Karpas-422 (cell line): ENCODE measurements at regions not wholly inside any gene's neighbourhood (a gene's known extent, or its start where the extent isn't known, plus 50 kb on each side); places are given as distances from the start of the nearest gene placed in this dataset.

Experiments
- DNase-seq: peaks from one replicate; pipeline ENCODE4 v3.0.0-alpha.2; 2015
- H2AFZ ChIP-seq: fragments of 200-600 bp; sonication (generic); 2 replicates; pipeline ENCODE4 v1.6.1; 2014; ENCODE audit warnings: antibody characterized with exemption, low read length, mixed read lengths
- H3K27ac ChIP-seq: fragments of 200-600 bp; sonication (generic); 2 replicates; pipeline ENCODE4 v1.5.1; 2014; ENCODE audit warnings: mild to moderate bottlenecking, low read length, moderate library complexity
- H3K27me3 ChIP-seq: fragments of 200-600 bp; sonication (generic); 2 replicates; pipeline ENCODE4 v1.6.1; 2014; ENCODE audit warnings: low read length, mixed read lengths
- H3K36me3 ChIP-seq: fragments of 200-600 bp; sonication (generic); 2 replicates; pipeline ENCODE4 v1.6.1; 2014; ENCODE audit warnings: low read length, mixed read lengths; ENCODE audit not compliant: insufficient read depth
- H3K4me1 ChIP-seq: fragments of 200-600 bp; sonication (generic); 2 replicates; pipeline ENCODE4 v1.6.1; 2014; ENCODE audit warnings: mild to moderate bottlenecking, low read length, mixed read lengths
- H3K4me2 ChIP-seq: fragments of 200-600 bp; sonication (generic); 2 replicates; pipeline ENCODE4 v1.6.1; 2014; ENCODE audit warnings: low read length, low read depth, mild to moderate bottlenecking; ENCODE audit not compliant: poor library complexity, severe bottlenecking
- H3K4me3 ChIP-seq: fragments of 200-600 bp; sonication (generic); 2 replicates; pipeline ENCODE4 v1.5.1; 2014; ENCODE audit warnings: mild to moderate bottlenecking, antibody characterized with exemption, low read length, mixed read lengths
- H3K79me2 ChIP-seq: fragments of 200-600 bp; sonication (generic); 2 replicates; pipeline ENCODE4 v1.6.1; 2014; ENCODE audit warnings: mild to moderate bottlenecking, low read length, mixed read lengths
- H3K9ac ChIP-seq: fragments of 200-600 bp; sonication (generic); 2 replicates; pipeline ENCODE4 v1.6.0; 2014; ENCODE audit warnings: low read length
- H3K9me2 ChIP-seq: fragments of 200-600 bp; sonication (generic), shearing (Covaris generic); replicated peaks from 2 replicates; pipeline ENCODE4 v1.6.0; 2014; ENCODE audit warnings: mild to moderate bottlenecking, low read length, moderate library complexity; ENCODE audit not compliant: insufficient read depth
- H3K9me3 ChIP-seq: fragments of 300-700, 200-600 bp; sonication (generic); 2 replicates; pipeline ENCODE4 v1.6.1; 2014; ENCODE audit warnings: low read length, mixed read lengths
- H4K20me1 ChIP-seq: fragments of 200-600 bp; sonication (generic); 2 replicates; pipeline ENCODE4 v1.6.1; 2014; ENCODE audit warnings: mild to moderate bottlenecking, antibody characterized with exemption, low read length, low read depth; ENCODE audit not compliant: insufficient read depth

DNA sequence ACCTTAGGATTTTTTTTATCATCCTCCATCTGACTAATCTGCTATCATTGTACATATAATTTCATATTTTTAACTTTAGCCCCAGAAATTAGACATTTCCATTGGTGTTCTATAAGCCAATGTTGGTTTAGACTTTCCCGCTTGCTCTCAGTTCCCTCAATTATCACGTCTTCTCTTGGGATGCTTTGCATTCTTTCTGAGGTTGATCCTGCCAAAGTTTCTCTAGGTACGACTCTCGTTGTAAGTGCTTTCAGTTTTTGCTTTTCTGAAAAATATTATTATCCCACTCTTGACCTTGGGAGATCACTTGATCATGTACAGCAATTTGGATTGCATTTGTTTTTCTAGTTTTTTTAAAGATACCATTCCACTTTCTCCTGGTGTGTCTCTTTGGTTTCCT, 270.2 kb downstream of the IRS2 start:
- Histone ChIP-seq H2AFZ (no peak overlapping the region), H3K4me3 (no peak overlapping the region), H3K27me3 (no peaks in the 10 kb centered on the region), H3K9me3 (no peaks in the 10 kb centered on the region), H3K9me2 (no peaks in the 10 kb centered on the region), H3K4me1 (no peaks in the 10 kb centered on the region), H3K36me3 (no peaks in the 10 kb centered on the region), H3K27ac (no peak overlapping the region), H3K4me2 (no peak overlapping the region), H4K20me1 (no peaks in the 10 kb centered on the region), H3K9ac (no peak overlapping the region), H3K79me2 (no peaks in the 10 kb centered on the region)
- DNase-seq, result no peak

DNA sequence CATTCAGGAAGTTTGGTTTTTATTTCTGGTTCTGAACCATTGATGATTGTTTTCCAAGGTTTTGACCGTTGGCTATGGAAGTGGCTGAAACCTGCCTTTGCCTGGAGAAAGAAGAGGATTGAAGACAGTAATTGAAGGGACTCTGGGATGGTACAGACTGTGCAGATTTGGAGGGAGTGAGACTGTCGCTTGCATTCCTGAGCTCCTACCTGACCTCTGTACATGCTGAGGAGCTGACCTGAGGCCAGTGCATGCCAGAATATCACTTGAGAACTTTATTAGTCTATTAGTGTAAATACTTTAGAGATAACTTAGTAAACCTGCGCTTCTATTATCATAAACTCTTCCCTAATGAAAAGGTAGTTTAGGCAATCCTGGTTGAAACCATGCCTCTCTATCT, 276.4 kb downstream of the IRS2 start:
- Histone ChIP-seq H2AFZ (no peak overlapping the region), H4K20me1 (no peaks in the 10 kb centered on the region), H3K79me2 (no peaks in the 10 kb centered on the region), H3K9me3 (no peaks in the 10 kb centered on the region), H3K9me2 (no peaks in the 10 kb centered on the region), H3K27ac (no peak overlapping the region), H3K4me2 (no peak overlapping the region), H3K36me3 (no peaks in the 10 kb centered on the region), H3K27me3 (no peaks in the 10 kb centered on the region), H3K4me1 (no peaks in the 10 kb centered on the region), H3K9ac (no peak overlapping the region), H3K4me3 (no peak overlapping the region)
- DNase-seq, result no peak

DNA sequence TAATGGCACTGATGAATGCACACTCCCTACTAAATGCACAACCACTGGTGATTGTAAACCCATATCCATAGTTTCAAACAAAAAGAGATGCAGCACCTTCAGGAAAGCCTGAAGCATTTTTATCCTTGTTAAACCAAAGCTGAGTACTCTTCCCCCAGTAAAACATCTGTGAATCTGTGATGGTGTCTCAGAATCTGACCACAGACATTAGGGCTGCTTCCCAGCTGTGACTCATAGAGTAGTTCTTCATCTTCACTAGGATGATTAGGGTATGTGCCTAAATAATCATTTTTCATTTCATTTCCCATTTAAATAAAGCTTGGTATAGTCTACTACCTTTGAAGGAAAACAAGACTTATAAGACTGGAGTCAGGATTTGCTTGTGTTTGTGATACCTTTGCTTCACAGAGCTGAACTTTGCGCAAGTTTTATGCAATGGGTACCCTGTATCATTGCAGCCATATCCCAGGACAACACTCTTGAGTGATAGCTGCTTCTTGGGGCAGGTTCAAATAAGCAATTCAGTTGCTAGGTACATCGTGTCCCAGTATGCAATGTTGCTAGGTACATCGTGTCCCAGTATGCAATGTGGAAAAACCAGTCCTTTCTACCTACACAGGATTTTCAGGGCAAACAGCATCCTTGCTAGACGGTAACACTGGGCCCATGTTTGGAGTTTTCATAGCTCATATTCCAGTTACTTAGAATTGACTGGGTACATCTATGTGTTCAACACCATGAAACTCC, 277.1 kb downstream of the IRS2 start:
- Histone ChIP-seq H2AFZ (no peak overlapping the region), H4K20me1 (no peaks in the 10 kb centered on the region), H3K4me3 (no peak overlapping the region), H3K4me2 (no peak overlapping the region), H3K36me3 (no peaks in the 10 kb centered on the region), H3K27ac (no peak overlapping the region), H3K9me2 (no peaks in the 10 kb centered on the region), H3K9ac (no peak overlapping the region), H3K9me3 (no peaks in the 10 kb centered on the region), H3K27me3 (no peaks in the 10 kb centered on the region), H3K79me2 (no peaks in the 10 kb centered on the region), H3K4me1 (no peaks in the 10 kb centered on the region)
- DNase-seq, result no peak

DNA sequence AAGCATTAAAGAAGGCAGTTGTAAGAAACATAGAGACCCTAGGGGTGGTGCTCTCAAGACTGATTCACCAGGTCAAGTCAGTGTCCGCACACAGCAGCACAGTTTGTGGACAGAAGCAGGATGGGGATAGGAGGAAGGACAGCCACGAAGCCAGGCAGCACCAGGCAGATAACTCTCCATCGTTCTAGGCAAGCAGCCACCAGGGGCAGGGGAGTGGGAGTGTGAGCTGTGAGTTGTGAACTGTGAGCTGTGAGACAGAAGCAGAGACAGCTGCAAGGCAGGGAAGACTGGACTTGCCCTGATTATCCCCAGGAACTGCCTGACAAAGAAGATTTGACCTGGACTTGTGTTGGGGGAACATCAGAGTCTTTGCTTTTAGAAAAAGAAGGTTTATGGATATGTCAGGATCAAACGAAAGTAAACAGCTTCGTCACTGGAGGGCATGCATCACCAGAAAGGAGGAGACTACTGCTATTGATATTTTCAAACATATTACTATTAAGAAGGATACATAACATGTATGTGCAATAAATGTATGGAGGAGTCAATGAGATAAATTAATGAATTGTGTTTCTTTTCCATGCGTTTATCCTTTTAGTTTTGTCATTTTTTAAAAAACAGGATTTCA, 286.1 kb downstream of the IRS2 start:
- Histone ChIP-seq H3K27me3 (no peaks in the 10 kb centered on the region), H2AFZ (no peak overlapping the region), H3K9me3 (no peaks in the 10 kb centered on the region), H4K20me1 (no peaks in the 10 kb centered on the region), H3K4me3 (no peak overlapping the region), H3K79me2 (no peaks in the 10 kb centered on the region), H3K4me1 (no peaks in the 10 kb centered on the region), H3K4me2 (no peak overlapping the region), H3K36me3 (no peaks in the 10 kb centered on the region), H3K27ac (no peak overlapping the region), H3K9ac (no peak overlapping the region), H3K9me2 (no peaks in the 10 kb centered on the region)
- no peak for DNase-seq

DNA sequence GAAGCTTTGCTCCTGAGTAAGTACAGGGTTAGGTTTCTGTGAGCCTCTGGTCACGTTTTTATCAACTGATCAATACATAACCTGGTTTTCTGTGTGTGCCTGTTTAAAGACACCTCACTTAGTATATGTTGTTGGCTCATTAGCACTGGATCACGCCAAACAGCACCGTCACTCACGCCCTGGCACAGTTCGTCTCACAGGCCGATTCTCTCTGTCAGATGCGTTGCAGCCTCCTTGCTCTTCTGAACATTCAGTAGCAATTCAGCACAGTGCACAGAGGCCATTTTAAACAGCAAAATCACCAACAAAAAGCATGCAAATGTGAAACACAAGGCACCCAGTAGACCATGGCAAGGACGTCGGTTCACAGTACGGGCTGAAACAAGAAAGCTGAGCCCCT, 288.5 kb downstream of the IRS2 start:
- DNase-seq, result no peak
- Histone ChIP-seq H3K9ac (no peak overlapping the region), H3K9me3 (no peaks in the 10 kb centered on the region), H3K9me2 (no peaks in the 10 kb centered on the region), H3K4me1 (no peaks in the 10 kb centered on the region), H3K4me2 (no peak overlapping the region), H3K79me2 (no peaks in the 10 kb centered on the region), H3K4me3 (no peak overlapping the region), H4K20me1 (no peaks in the 10 kb centered on the region), H3K27ac (no peak overlapping the region), H3K36me3 (no peaks in the 10 kb centered on the region), H3K27me3 (no peaks in the 10 kb centered on the region), H2AFZ (no peak overlapping the region)

DNA sequence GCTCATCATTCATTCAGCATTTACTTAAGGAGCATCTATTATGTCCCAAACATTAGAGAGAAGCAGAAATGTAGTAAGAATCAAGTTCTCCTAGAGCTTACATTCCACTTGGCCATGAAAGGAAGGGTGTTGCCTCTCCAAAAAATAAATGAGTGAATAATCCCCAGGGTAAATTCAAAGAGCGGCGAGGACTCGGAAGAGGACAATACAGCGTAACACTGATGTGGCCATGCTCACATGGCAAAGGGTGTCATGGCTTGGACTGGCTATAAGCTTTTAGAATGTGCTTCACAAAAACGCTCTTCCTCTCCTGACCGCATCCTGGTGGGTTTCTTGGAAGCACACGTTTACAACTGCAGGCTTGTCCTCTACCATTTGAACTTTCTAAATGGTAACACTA, 290.2 kb downstream of the IRS2 start:
- no peaks in the 10 kb centered on the region for H3K27me3 ChIP-seq
- no peak for DNase-seq
- H2AFZ ChIP-seq, result no peak overlapping the region
- H3K9ac ChIP-seq, result no peak overlapping the region
- H3K9me3 ChIP-seq, result no peaks in the 10 kb centered on the region
- H3K9me2 ChIP-seq, result no peaks in the 10 kb centered on the region
- no peak overlapping the region for H3K4me2 ChIP-seq
- no peak overlapping the region for H3K27ac ChIP-seq
- no peak overlapping the region for H3K4me3 ChIP-seq
- no peaks in the 10 kb centered on the region for H3K4me1 ChIP-seq
- H3K36me3 ChIP-seq, result no peaks in the 10 kb centered on the region
- no peaks in the 10 kb centered on the region for H4K20me1 ChIP-seq
- H3K79me2 ChIP-seq, result no peaks in the 10 kb centered on the region

DNA sequence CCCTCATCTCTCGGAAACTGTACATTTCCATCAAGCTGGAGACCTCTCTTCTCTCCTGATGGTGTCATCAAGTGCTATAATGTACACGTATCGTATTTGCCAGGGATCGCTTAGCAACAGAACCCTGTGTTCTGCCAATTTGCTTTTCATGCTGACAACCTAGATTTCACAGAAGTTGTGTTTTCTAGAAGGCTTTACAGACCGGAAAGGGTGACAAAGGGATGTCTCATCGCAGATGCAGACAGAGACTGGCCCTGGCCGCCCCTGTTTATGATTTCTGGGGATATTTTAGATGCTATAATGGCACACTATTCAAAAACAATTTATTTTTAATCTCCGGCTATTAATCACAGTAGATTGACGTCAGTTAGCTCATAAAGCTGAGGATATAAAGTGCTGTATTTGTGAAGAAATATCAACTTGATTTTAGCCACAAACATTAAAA, 291.4 kb downstream of the IRS2 start:
- H3K9me3 ChIP-seq, result no peaks in the 10 kb centered on the region
- no peaks in the 10 kb centered on the region for H3K27me3 ChIP-seq
- no peaks in the 10 kb centered on the region for H3K9me2 ChIP-seq
- no peak for DNase-seq
- no peak overlapping the region for H3K4me2 ChIP-seq
- H3K27ac ChIP-seq, result no peak overlapping the region
- no peak overlapping the region for H3K4me3 ChIP-seq
- no peak overlapping the region for H2AFZ ChIP-seq
- no peaks in the 10 kb centered on the region for H3K4me1 ChIP-seq
- H3K79me2 ChIP-seq, result no peaks in the 10 kb centered on the region
- H3K9ac ChIP-seq, result no peak overlapping the region
- H4K20me1 ChIP-seq, result no peaks in the 10 kb centered on the region
- no peaks in the 10 kb centered on the region for H3K36me3 ChIP-seq

DNA sequence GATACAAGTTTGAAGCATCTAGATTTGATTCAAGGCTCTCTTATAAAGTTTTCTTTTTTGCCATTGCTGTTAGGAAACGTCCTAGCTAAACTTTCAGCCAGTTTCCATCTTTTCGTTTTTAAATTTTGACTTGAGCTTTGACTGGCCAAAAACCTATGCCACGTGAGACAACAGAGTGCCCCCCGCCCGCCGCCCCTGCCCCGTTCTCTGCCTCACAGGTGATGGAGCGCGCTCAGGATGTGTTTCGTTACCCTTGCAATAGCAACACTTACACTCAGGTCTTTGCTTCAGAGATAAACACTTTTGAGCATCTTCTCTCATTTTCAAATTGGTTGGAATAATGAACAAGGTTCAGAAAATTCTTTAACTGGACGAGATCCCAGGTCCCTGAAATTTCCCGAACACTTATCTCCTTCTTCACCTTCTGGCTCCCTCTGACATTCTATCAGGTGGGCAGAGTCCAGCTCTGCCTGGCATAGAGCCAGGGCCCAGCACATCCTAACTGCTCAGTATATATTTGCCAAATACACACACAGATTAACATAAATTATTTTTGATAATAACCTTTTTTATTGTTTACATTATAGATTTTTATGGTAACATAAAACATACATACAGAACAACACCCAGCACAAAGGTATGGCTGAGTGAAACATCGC, 301.1 kb downstream of the IRS2 start:
- DNase-seq, result no peak
- no peak overlapping the region for H3K4me2 ChIP-seq
- no peaks in the 10 kb centered on the region for H4K20me1 ChIP-seq
- no peaks in the 10 kb centered on the region for H3K27me3 ChIP-seq
- no peak overlapping the region for H2AFZ ChIP-seq
- H3K4me1 ChIP-seq, result no peaks in the 10 kb centered on the region
- H3K27ac ChIP-seq, result no peak overlapping the region
- H3K79me2 ChIP-seq, result no peaks in the 10 kb centered on the region
- no peaks in the 10 kb centered on the region for H3K9me2 ChIP-seq
- no peak overlapping the region for H3K4me3 ChIP-seq
- H3K9me3 ChIP-seq, result no peaks in the 10 kb centered on the region
- no peak overlapping the region for H3K9ac ChIP-seq
- no peaks in the 10 kb centered on the region for H3K36me3 ChIP-seq
